ENCODE measurements at regions not wholly inside any gene's neighbourhood (a gene's known extent, or its start where the extent isn't known, plus 50 kb on each side); places are given as distances from the start of the nearest gene placed in this dataset.
A peak's percentile ranks its signal among the peaks of the same experiment; 100 is the strongest.
"Not testable (repeated sequence)": the region's sequence is repeated elsewhere in the genome, so short reads cannot be mapped to it uniquely, and the experiment has no call there.

DNA sequence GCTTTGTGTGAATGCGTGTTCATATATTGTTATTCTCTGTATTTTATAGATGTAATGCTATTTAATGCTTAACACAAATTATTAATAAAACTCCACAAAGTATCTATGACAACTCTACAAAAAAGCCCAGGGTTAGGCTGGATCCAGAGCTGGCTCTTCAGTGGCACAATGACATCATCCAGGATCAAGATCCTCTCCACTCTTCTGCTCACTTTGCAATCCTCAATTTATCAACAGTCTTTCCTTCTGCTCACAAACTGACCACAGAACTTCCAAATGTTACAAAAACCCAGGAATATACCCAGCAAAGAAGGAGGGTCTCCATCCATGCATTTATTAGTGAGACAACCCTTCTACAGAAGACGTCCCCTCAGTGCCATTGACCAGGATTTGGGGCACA, 132.3 kb downstream of the HNRNPD start:
- H3K27ac ChIP-seq (ENCODE audit: low read length) = no peak overlapping the region
- no peak overlapping the region for H3K4me3 ChIP-seq (ENCODE audit: low read length)
- no peaks in the 10 kb centered on the region for H3K27me3 ChIP-seq (ENCODE audit: insufficient read depth, low read length)
- no peak overlapping the region for H3K9ac ChIP-seq (ENCODE audit: low read depth, low read length)
- H3K9me3 ChIP-seq (ENCODE audit: insufficient read depth, low read depth, low read length) = no peaks in the 10 kb centered on the region
- H3K4me1 ChIP-seq (ENCODE audit: insufficient read depth, low read length) = no peaks in the 10 kb centered on the region
- H3K36me3 ChIP-seq (ENCODE audit: insufficient read depth, low read depth, low read length) = no peaks in the 10 kb centered on the region

DNA sequence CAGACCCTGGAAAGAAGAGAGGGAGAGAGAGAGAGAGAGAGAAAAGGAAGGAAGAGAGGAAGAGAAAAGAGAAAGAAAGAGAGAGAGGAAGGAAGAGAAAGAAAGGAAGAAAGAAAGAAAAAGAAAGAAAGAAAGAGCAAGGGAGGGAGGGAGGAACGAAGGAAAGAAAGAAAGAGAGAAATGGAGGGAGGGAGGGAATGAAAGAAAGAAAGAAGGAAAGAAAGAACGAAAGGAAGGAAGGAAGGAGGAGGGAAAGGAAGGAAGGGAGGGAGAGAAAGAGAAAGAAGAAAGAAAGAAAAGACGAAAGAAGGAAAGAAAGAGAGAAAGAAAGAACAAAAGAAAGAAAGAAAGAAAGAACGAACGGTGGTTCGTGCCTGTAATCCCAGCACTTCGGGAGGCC, 133.4 kb downstream of the HNRNPD start:
- H3K36me3 ChIP-seq (ENCODE audit: insufficient read depth, low read depth, low read length) = no peaks in the 10 kb centered on the region
- no peak overlapping the region for H3K9ac ChIP-seq (ENCODE audit: low read depth, low read length)
- H3K4me1 ChIP-seq (ENCODE audit: insufficient read depth, low read length) = no peaks in the 10 kb centered on the region
- H3K27me3 ChIP-seq (ENCODE audit: insufficient read depth, low read length) = no peaks in the 10 kb centered on the region
- no peak overlapping the region for H3K27ac ChIP-seq (ENCODE audit: low read length)
- no peak overlapping the region for H3K4me3 ChIP-seq (ENCODE audit: low read length)
- no peaks in the 10 kb centered on the region for H3K9me3 ChIP-seq (ENCODE audit: insufficient read depth, low read depth, low read length)

DNA sequence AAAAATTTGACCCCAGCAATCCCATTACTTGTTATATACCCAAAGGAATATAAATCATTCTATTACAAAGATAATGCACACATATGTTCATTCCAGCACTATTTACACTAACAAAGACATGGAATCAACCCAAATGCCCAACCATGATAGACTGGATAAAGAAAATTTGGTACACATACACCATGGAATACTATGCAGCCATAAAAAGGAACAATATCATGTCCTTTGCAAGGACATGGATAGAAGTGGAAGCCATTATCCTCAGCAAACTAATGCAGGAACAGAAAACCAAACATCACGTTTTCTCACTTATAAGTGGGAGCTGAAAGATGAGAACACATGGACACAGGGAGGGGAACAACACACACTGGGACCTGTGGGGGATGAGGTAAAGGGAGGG, 136.6 kb downstream of the HNRNPD start:
- not testable (repeated sequence) for H3K4me3 ChIP-seq (ENCODE audit: low read length); H3K27me3 ChIP-seq (ENCODE audit: insufficient read depth, low read length); H3K27ac ChIP-seq (ENCODE audit: low read length); H3K36me3 ChIP-seq (ENCODE audit: insufficient read depth, low read depth, low read length); H3K9me3 ChIP-seq (ENCODE audit: insufficient read depth, low read depth, low read length); H3K9ac ChIP-seq (ENCODE audit: low read depth, low read length); H3K4me1 ChIP-seq (ENCODE audit: insufficient read depth, low read length)

DNA sequence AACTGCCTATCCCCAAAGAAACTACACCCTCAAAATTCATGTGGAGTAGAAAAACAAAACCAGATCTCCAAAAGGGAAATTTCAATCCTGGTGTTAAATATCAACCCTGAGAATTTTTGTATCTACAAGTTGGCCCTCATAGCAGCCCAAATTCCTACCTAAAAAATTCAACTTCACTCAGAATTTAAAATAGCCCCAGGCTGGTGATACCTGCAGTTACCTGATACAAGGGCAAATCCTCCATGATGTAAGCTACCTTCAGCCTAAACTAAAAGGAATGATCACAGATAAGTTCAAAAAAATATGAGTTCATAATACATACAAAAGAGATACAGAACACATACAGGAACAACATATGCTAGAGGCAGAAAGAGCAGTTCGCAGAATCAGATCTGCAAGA, 138.4 kb downstream of the HNRNPD start:
- Histone ChIP-seq H3K36me3 (ENCODE audit: insufficient read depth, low read depth, low read length) (no peaks in the 10 kb centered on the region), H3K27ac (ENCODE audit: low read length) (no peak overlapping the region), H3K27me3 (ENCODE audit: insufficient read depth, low read length) (no peaks in the 10 kb centered on the region), H3K9ac (ENCODE audit: low read depth, low read length) (no peak overlapping the region), H3K9me3 (ENCODE audit: insufficient read depth, low read depth, low read length) (no peaks in the 10 kb centered on the region), H3K4me1 (ENCODE audit: insufficient read depth, low read length) (no peaks in the 10 kb centered on the region), H3K4me3 (ENCODE audit: low read length) (no peak overlapping the region)

DNA sequence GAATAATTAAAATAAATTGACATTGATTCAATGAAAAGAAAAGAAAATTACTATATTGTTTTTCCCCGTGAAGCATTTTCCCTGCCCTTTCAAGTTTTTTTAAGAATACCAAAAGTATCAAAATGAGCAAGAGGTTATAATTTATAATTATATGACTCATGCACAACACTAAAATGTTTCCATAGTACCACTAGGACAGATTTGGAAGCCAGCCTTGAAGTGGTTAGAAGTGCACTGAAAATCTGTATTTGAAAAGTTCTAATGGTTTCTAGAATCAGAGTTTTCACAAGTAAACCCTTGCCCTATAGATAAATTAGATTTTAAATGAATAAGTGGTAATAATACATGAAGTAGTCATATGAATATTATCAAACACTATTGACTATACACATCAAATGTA, 140.9 kb downstream of the HNRNPD start:
- Histone ChIP-seq H3K4me1 (ENCODE audit: insufficient read depth, low read length) (no peaks in the 10 kb centered on the region), H3K9ac (ENCODE audit: low read depth, low read length) (no peak overlapping the region), H3K36me3 (ENCODE audit: insufficient read depth, low read depth, low read length) (no peaks in the 10 kb centered on the region), H3K27ac (ENCODE audit: low read length) (no peak overlapping the region), H3K9me3 (ENCODE audit: insufficient read depth, low read depth, low read length) (no peaks in the 10 kb centered on the region), H3K27me3 (ENCODE audit: insufficient read depth, low read length) (no peaks in the 10 kb centered on the region), H3K4me3 (ENCODE audit: low read length) (no peak overlapping the region)

DNA sequence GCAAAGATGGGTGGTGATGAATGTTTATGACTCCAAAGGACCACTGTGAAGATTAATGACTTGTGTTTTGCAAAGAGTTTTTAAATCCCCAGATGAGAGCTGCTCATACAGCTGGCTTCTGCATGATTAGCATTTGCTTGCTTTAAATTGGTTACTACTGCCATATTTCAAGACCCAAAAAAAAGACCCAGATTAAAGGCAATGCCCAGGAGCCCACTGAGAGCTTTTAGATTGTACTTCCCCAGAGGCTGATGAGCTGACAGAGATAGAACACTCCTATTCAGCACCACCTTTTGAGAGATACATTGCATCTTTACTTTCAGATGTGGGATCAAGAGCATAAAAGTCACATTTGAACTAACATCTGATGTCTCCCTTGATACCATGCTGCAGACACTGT, 142.0 kb downstream of the HNRNPD start:
- no peaks in the 10 kb centered on the region for H3K36me3 ChIP-seq (ENCODE audit: insufficient read depth, low read depth, low read length)
- no peak overlapping the region for H3K9ac ChIP-seq (ENCODE audit: low read depth, low read length)
- H3K27me3 ChIP-seq (ENCODE audit: insufficient read depth, low read length) = no peaks in the 10 kb centered on the region
- no peak overlapping the region for H3K4me3 ChIP-seq (ENCODE audit: low read length)
- no peaks in the 10 kb centered on the region for H3K4me1 ChIP-seq (ENCODE audit: insufficient read depth, low read length)
- H3K9me3 ChIP-seq (ENCODE audit: insufficient read depth, low read depth, low read length) = no peaks in the 10 kb centered on the region
- H3K27ac ChIP-seq (ENCODE audit: low read length) = no peak overlapping the region

DNA sequence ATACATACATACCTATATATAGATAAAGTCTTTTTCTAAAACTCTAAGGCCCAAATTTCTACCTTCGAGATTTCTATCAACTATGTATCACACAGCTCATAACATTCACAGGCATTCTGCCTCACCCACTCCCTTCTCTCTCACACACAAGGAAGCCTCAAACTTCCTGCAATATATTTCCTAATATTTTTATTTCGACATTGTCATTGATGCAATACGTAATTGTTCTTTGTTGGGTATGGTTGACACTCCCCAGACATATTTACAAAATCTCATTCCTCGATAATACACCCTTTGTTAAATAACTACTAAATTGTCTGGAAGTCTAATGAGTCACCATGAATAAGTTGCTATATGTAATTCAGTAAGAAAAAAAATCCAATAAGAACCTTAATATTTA, 143.5 kb downstream of the HNRNPD start:
- no peak overlapping the region for H3K4me3 ChIP-seq (ENCODE audit: low read length)
- no peak overlapping the region for H3K27ac ChIP-seq (ENCODE audit: low read length)
- H3K9ac ChIP-seq (ENCODE audit: low read depth, low read length) = no peak overlapping the region
- H3K4me1 ChIP-seq (ENCODE audit: insufficient read depth, low read length) = no peaks in the 10 kb centered on the region
- no peaks in the 10 kb centered on the region for H3K27me3 ChIP-seq (ENCODE audit: insufficient read depth, low read length)
- H3K36me3 ChIP-seq (ENCODE audit: insufficient read depth, low read depth, low read length) = no peaks in the 10 kb centered on the region
- no peaks in the 10 kb centered on the region for H3K9me3 ChIP-seq (ENCODE audit: insufficient read depth, low read depth, low read length)

DNA sequence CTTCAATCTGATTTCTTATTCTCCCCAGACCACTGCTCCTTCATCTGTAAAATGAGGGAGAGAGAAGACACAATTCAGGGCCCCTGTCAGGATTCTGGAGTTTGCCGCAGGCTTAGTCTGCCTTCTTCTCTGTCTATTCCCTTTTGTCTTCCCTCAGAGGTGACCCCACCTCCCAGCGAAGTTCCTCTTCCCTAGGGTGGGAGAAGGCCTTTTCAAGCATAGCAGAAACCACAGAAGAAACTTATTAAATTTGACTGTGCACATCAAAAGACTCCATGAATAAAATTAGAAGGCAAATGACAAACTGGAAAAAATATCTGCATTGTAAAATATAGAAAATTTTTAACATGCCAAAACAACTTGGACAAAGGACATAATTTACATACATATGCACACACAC, 148.8 kb downstream of the HNRNPD start:
- Histone ChIP-seq H3K27ac (ENCODE audit: low read length) (no peak overlapping the region), H3K9me3 (ENCODE audit: insufficient read depth, low read depth, low read length) (no peaks in the 10 kb centered on the region), H3K4me1 (ENCODE audit: insufficient read depth, low read length) (peaks cover 8% of the 10 kb centered on the region), H3K27me3 (ENCODE audit: insufficient read depth, low read length) (no peaks in the 10 kb centered on the region), H3K36me3 (ENCODE audit: insufficient read depth, low read depth, low read length) (no peaks in the 10 kb centered on the region), H3K9ac (ENCODE audit: low read depth, low read length) (no peak overlapping the region), H3K4me3 (ENCODE audit: low read length) (no peak overlapping the region)

DNA sequence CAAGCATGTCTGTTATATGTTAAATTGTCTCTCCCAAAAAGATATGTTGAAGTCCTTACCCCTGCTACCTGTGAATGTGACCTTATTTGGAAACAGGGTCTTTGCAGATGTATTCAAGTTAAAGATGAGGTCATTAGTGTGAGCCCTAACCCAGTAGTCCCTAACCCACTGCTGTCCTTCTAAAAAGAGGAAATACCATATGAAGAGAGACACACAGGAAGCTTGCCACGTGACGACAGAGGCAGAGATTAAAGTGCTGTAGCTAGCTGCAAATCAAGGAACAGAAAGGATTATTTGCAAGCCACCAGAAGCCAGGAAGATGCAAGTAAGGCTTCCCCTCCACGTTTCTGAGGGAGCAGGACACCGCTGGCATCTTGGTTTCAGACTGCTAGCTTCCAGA, 150.1 kb downstream of the HNRNPD start:
- Histone ChIP-seq H3K9ac (ENCODE audit: low read depth, low read length) (peak overlapping the region; percentile 27; the same call in 1 of the 2 replicates), H3K9me3 (ENCODE audit: insufficient read depth, low read depth, low read length) (no peaks in the 10 kb centered on the region), H3K4me3 (ENCODE audit: low read length) (no peak overlapping the region), H3K36me3 (ENCODE audit: insufficient read depth, low read depth, low read length) (no peaks in the 10 kb centered on the region), H3K4me1 (ENCODE audit: insufficient read depth, low read length) (peaks cover 8% of the 10 kb centered on the region), H3K27ac (ENCODE audit: low read length) (no peak overlapping the region), H3K27me3 (ENCODE audit: insufficient read depth, low read length) (no peaks in the 10 kb centered on the region; the same call in 1 of the 2 replicates)

DNA sequence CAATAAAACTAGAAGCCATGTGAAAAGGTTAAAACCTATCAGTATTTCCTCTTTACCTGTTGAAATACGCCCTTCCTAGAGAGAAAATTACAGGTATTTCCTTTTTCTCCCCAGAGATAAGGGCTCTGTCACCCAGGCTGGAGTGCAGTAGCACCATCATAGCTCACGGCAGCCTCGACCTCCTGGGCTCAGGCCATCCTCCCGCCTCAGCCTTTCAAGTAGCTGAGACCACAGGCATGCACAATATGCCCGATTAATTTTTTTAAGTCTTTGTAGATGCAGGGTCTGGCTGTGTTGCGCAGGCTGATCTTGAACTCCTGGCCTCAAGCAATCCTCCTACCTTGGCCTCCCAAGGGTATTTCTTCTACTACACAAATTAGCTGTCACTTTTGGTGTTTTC, 154.4 kb downstream of the HNRNPD start:
- H3K9ac ChIP-seq (ENCODE audit: low read depth, low read length) = no peak overlapping the region
- no peaks in the 10 kb centered on the region for H3K36me3 ChIP-seq (ENCODE audit: insufficient read depth, low read depth, low read length)
- no peaks in the 10 kb centered on the region for H3K9me3 ChIP-seq (ENCODE audit: insufficient read depth, low read depth, low read length)
- H3K27me3 ChIP-seq (ENCODE audit: insufficient read depth, low read length) = no peaks in the 10 kb centered on the region; the same call in 1 of the 2 replicates
- H3K27ac ChIP-seq (ENCODE audit: low read length) = no peak overlapping the region
- no peak overlapping the region for H3K4me3 ChIP-seq (ENCODE audit: low read length)
- peaks cover 8% of the 10 kb centered on the region for H3K4me1 ChIP-seq (ENCODE audit: insufficient read depth, low read length)

DNA sequence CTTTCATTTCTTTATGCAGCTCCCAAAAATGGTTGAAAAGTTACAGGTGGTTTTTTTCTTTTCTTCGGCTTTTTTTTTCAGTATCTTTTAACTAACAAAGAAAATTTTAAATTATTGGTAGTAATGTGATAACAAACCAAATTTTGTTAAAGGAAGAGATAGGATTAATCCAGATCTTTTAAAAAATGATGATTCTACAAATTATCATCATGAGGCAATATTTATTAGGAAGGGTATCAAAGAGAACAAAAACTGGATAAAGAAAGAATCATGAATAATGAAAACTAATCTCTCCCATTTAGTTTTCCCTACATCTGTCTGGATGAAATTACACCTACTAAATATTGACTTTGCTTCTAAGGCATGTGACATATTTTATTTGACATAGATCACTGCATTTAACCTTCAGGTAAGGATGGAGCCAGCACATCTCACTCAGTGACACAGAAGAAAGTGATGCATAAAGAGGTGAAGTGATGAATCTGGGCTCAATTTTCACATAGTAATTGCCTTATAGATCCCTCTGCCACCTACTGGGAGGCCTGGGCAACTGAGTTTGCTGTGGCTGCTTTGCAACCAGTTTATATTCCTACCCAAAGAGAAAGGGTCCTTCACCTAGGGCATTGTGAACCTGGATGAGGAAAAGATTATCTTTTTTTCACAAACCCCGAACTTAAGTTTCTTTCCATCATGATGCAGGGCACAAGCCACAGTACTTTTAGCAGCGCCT, 155.6 kb downstream of the HNRNPD start:
- no peaks in the 10 kb centered on the region for H3K36me3 ChIP-seq (ENCODE audit: insufficient read depth, low read depth, low read length)
- no peak overlapping the region for H3K9ac ChIP-seq (ENCODE audit: low read depth, low read length)
- H3K9me3 ChIP-seq (ENCODE audit: insufficient read depth, low read depth, low read length) = no peaks in the 10 kb centered on the region
- no peak overlapping the region for H3K4me3 ChIP-seq (ENCODE audit: low read length)
- H3K27me3 ChIP-seq (ENCODE audit: insufficient read depth, low read length) = no peaks in the 10 kb centered on the region; the same call in 1 of the 2 replicates
- no peaks in the 10 kb centered on the region for H3K4me1 ChIP-seq (ENCODE audit: insufficient read depth, low read length)
- no peak overlapping the region for H3K27ac ChIP-seq (ENCODE audit: low read length)

DNA sequence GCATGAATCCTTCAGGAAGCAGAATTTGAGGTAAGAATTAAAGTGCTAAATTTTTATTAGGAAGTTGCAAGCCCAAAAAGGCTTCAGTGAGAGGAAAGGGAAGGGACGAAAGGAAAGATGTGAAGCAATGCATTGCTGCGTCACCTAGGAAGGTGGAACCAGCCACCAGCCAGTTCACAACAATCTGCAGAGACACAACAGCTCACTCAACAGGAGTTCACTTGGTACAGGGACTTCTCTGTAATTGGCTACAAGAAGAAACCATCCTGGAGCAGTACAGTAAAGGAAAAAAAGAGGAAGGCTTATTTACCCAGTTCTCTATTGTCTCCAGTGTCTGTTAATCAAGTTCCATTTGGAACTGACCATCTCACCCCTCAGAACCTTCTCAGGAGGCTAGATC, 157.6 kb downstream of the HNRNPD start:
- no peaks in the 10 kb centered on the region for H3K4me1 ChIP-seq (ENCODE audit: insufficient read depth, low read length)
- no peaks in the 10 kb centered on the region for H3K36me3 ChIP-seq (ENCODE audit: insufficient read depth, low read depth, low read length)
- H3K27me3 ChIP-seq (ENCODE audit: insufficient read depth, low read length) = no peaks in the 10 kb centered on the region; the same call in 1 of the 2 replicates
- H3K9me3 ChIP-seq (ENCODE audit: insufficient read depth, low read depth, low read length) = no peaks in the 10 kb centered on the region
- H3K4me3 ChIP-seq (ENCODE audit: low read length) = no peak overlapping the region
- no peak overlapping the region for H3K27ac ChIP-seq (ENCODE audit: low read length)
- no peak overlapping the region for H3K9ac ChIP-seq (ENCODE audit: low read depth, low read length)

All from iPS-20b (cell line).